ENCODE measurements at regions not wholly inside any gene's neighbourhood (a gene's known extent, or its start where the extent isn't known, plus 50 kb on each side); places are given as distances from the start of the nearest gene placed in this dataset.

DNA sequence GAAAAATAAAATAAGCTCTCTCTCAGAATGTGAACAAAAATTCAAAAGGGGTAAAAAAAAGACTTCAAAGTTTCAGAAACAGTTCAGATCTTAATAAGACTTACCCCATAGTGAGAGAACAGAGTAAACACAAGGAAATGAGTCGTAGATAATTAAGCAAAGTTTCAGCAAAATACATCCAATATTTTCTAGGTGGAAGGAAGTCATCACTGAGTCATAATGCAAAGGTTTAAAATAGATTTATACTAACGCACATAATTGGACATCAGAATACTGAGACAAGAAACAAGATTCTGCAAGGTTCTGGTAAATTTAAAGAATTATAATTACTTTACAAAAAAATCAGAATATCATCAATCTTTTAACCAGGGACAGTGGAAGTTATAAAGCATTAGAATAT lies 1370.7 kb upstream of the ATXN8OS start:
- DNase-seq, result no peak
- Histone ChIP-seq H3K79me2 (ENCODE audit: low read length) (no peaks in the 10 kb centered on the region), H3F3A (ENCODE audit: insufficient read depth, low read length) (no peaks in the 10 kb centered on the region), H3K4me3 (ENCODE audit: low read length) (no peak overlapping the region), H3K36me3 (replicated peaks; ENCODE audit: insufficient read depth, low read length) (no peaks in the 10 kb centered on the region), H3K4me2 (ENCODE audit: low read depth, low read length) (no peak overlapping the region), H3K27me3 (replicated peaks; ENCODE audit: insufficient read depth, low read length) (no peaks in the 10 kb centered on the region), H3K27ac (ENCODE audit: low read length) (no peak overlapping the region), H3K9me3 (replicated peaks; ENCODE audit: insufficient read depth, low read length) (no peaks in the 10 kb centered on the region), H4K20me1 (ENCODE audit: insufficient read depth, low read length) (no peaks in the 10 kb centered on the region), H3K4me1 (ENCODE audit: low read length) (no peaks in the 10 kb centered on the region), H3K9me2 (replicated peaks; ENCODE audit: insufficient read depth, low read length) (no peaks in the 10 kb centered on the region), H2AFZ (ENCODE audit: low read length) (no peak overlapping the region), H3K9ac (ENCODE audit: low read length) (no peak overlapping the region)
- TF ChIP-seq, protein P1, sequence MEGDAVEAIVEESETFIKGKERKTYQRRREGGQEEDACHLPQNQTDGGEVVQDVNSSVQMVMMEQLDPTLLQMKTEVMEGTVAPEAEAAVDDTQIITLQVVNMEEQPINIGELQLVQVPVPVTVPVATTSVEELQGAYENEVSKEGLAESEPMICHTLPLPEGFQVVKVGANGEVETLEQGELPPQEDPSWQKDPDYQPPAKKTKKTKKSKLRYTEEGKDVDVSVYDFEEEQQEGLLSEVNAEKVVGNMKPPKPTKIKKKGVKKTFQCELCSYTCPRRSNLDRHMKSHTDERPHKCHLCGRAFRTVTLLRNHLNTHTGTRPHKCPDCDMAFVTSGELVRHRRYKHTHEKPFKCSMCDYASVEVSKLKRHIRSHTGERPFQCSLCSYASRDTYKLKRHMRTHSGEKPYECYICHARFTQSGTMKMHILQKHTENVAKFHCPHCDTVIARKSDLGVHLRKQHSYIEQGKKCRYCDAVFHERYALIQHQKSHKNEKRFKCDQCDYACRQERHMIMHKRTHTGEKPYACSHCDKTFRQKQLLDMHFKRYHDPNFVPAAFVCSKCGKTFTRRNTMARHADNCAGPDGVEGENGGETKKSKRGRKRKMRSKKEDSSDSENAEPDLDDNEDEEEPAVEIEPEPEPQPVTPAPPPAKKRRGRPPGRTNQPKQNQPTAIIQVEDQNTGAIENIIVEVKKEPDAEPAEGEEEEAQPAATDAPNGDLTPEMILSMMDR (IDR thresholded peaks at IDR 0.05; ENCODE audit: low read length), result no peak
- no peak for TF ChIP-seq EZH2phosphoT487 (IDR thresholded peaks at IDR 0.05; ENCODE audit: low read length)
- no peak for TF ChIP-seq EZH2 (optimal IDR thresholded peaks at IDR 0.05; ENCODE audit: low read depth, low read length)

- DNase-seq, result no peak
- Histone ChIP-seq H3K27ac (ENCODE audit: low read length) (no peak overlapping the region), H3K36me3 (replicated peaks; ENCODE audit: insufficient read depth, low read length) (no peaks in the 10 kb centered on the region), H3K9ac (ENCODE audit: low read length) (no peak overlapping the region), H3K4me2 (ENCODE audit: low read depth, low read length) (no peak overlapping the region), H3K4me3 (ENCODE audit: low read length) (no peak overlapping the region), H3K9me2 (replicated peaks; ENCODE audit: insufficient read depth, low read length) (no peaks in the 10 kb centered on the region), H2AFZ (ENCODE audit: low read length) (no peak overlapping the region), H3F3A (ENCODE audit: insufficient read depth, low read length) (no peaks in the 10 kb centered on the region), H3K9me3 (replicated peaks; ENCODE audit: insufficient read depth, low read length) (no peaks in the 10 kb centered on the region), H3K27me3 (replicated peaks; ENCODE audit: insufficient read depth, low read length) (no peaks in the 10 kb centered on the region), H4K20me1 (ENCODE audit: insufficient read depth, low read length) (no peaks in the 10 kb centered on the region), H3K79me2 (ENCODE audit: low read length) (no peaks in the 10 kb centered on the region), H3K4me1 (ENCODE audit: low read length) (no peaks in the 10 kb centered on the region)
- no peak for TF ChIP-seq EZH2phosphoT487 (IDR thresholded peaks at IDR 0.05; ENCODE audit: low read length)
- no peak for TF ChIP-seq EZH2 (optimal IDR thresholded peaks at IDR 0.05; ENCODE audit: low read depth, low read length)
- TF ChIP-seq, protein P1 (IDR thresholded peaks at IDR 0.05; ENCODE audit: low read length), result no peak
Measured at GRCh38 chr13:68727798-68728197, 1379.8 kb upstream of the ATXN8OS start.

GRCh38 chr13:68727165-68727564 lies 1380.5 kb upstream of the ATXN8OS start:
- no peak for TF ChIP-seq EZH2phosphoT487 (IDR thresholded peaks at IDR 0.05; ENCODE audit: low read length)
- TF ChIP-seq, protein P1 (IDR thresholded peaks at IDR 0.05; ENCODE audit: low read length), result no peak
- no peak for TF ChIP-seq EZH2 (optimal IDR thresholded peaks at IDR 0.05; ENCODE audit: low read depth, low read length)
- Histone ChIP-seq H3K9me2 (replicated peaks; ENCODE audit: insufficient read depth, low read length) (no peaks in the 10 kb centered on the region), H3K36me3 (replicated peaks; ENCODE audit: insufficient read depth, low read length) (no peaks in the 10 kb centered on the region), H3K27me3 (replicated peaks; ENCODE audit: insufficient read depth, low read length) (no peaks in the 10 kb centered on the region), H3K27ac (ENCODE audit: low read length) (no peak overlapping the region), H3K9ac (ENCODE audit: low read length) (no peak overlapping the region), H2AFZ (ENCODE audit: low read length) (no peak overlapping the region), H3K79me2 (ENCODE audit: low read length) (no peaks in the 10 kb centered on the region), H3K4me2 (ENCODE audit: low read depth, low read length) (no peak overlapping the region), H4K20me1 (ENCODE audit: insufficient read depth, low read length) (no peaks in the 10 kb centered on the region), H3K4me3 (ENCODE audit: low read length) (no peak overlapping the region), H3K9me3 (replicated peaks; ENCODE audit: insufficient read depth, low read length) (no peaks in the 10 kb centered on the region), H3K4me1 (ENCODE audit: low read length) (no peaks in the 10 kb centered on the region), H3F3A (ENCODE audit: insufficient read depth, low read length) (no peaks in the 10 kb centered on the region)
- DNase-seq, result no peak
